GM12878 (cell line): ENCODE measurements at regions not wholly inside any gene's neighbourhood (a gene's known extent, or its start where the extent isn't known, plus 50 kb on each side); places are given as distances from the start of the nearest gene placed in this dataset.

Source experiments
- ATAC-seq: fragments of 200-7000 bp; cut with Tn5 transposase; 3 replicates; pipeline ENCODE4 v1.9.1; 2020; ENCODE audit warnings: mild to moderate bottlenecking, moderate library complexity
- BruUV-seq: library from RNA; stranded (reverse); fragments of 400-500 nt; replicated peaks from 2 replicates; lab custom pipeline; 2021; lab: Mats Ljungman, UMichigan
- CTCF ChIA-PET: fragments of 300-600 bp; sonication (Branson Sonifier 250); formaldehyde crosslinking; extraction: SDS; loops from one replicate; lab custom pipeline; 2021; ENCODE audit warnings: inconsistent platforms; lab: Yijun Ruan, JAX
- POLR2A ChIA-PET: fragments of 350-600 bp; formaldehyde crosslinking; extraction: SDS; loops from one replicate; lab custom pipeline; 2021; ENCODE audit warnings: inconsistent platforms; lab: Charles Lee
- RAD21 ChIA-PET: fragments of 300-600 bp; sonication (Branson Sonifier 250); formaldehyde crosslinking; loops from one replicate; lab custom pipeline; 2023; ENCODE audit warnings: antibody characterized with exemption; ENCODE audit not compliant: unreplicated experiment; lab: Charles Lee
- SMC1A ChIA-PET: fragments of 300-600 bp; sonication (Branson Sonifier 250); formaldehyde crosslinking; loops from one replicate; lab custom pipeline; 2023; ENCODE audit not compliant: unreplicated experiment, uncharacterized antibody; lab: Charles Lee
- DNase-seq: peaks from one replicate; pipeline ENCODE4 v3.0.0-alpha.2; 2011; ENCODE audit warnings: low read depth, low spot score
- FAIRE-seq: peaks from 3 replicates; lab custom pipeline; 2011; peaks lifted over from hg19 to GRCh38; lab: Jason Lieb, UNC
- H2AFZ ChIP-seq: 2 replicates; pipeline ENCODE4 v1.6.0; 2011; ENCODE audit warnings: low read depth, low read length, control low read depth; ENCODE audit not compliant: control insufficient read depth
- H3K27ac ChIP-seq: 2 replicates; pipeline ENCODE4 v1.5.1; 2011; ENCODE audit warnings: control low read depth; ENCODE audit not compliant: control insufficient read depth, insufficient read depth
- H3K27me3 ChIP-seq, 2 experiments: replicated peaks in 1 of 2; 2 replicates each; pipeline versions ENCODE4 v1.6.0 to v1.6.1; 2011; ENCODE audit warnings: low read length in 1 of 2; ENCODE audit not compliant: control insufficient read depth in 2 of 2, insufficient read depth in 2 of 2
- H3K36me3 ChIP-seq, 2 experiments: 2 replicates each; pipeline ENCODE4 v1.5.1; 2011; ENCODE audit warnings: low read length in 1 of 2; ENCODE audit not compliant: control insufficient read depth in 2 of 2, insufficient read depth in 2 of 2
- H3K4me1 ChIP-seq: 2 replicates; pipeline ENCODE4 v1.6.1; 2011; ENCODE audit warnings: mild to moderate bottlenecking, low read length, moderate library complexity, mixed read lengths; ENCODE audit not compliant: control insufficient read depth, insufficient read depth
- H3K4me2 ChIP-seq: 2 replicates; pipeline ENCODE4 v1.6.0; 2011; ENCODE audit warnings: control low read depth; ENCODE audit not compliant: control insufficient read depth, insufficient read depth
- H3K4me3 ChIP-seq: fragments of 200-600 bp; sonication (generic); 2 replicates; pipeline ENCODE4 v1.5.1; 2016
- H3K79me2 ChIP-seq: 2 replicates; pipeline ENCODE4 v1.6.0; 2011; ENCODE audit warnings: low read length; ENCODE audit not compliant: control insufficient read depth, insufficient read depth
- H3K9ac ChIP-seq: 2 replicates; pipeline ENCODE4 v1.8.0; 2011; ENCODE audit warnings: low read length, control low read depth, mixed read lengths; ENCODE audit not compliant: control insufficient read depth, insufficient read depth
- H3K9me3 ChIP-seq: replicated peaks from 3 replicates; pipeline ENCODE4 v1.5.1; 2011; ENCODE audit warnings: mild to moderate bottlenecking, low read length; ENCODE audit not compliant: control insufficient read depth, insufficient read depth
- H4K20me1 ChIP-seq: 2 replicates; pipeline ENCODE4 v1.6.0; 2011; ENCODE audit not compliant: control insufficient read depth, insufficient read depth
- CBX5 ChIP-seq: sonication (generic); IDR thresholded peaks from 2 replicates; pipeline ENCODE4 v1.6.1; 2016; ENCODE audit warnings: low read depth, moderate library complexity, mild to moderate bottlenecking, inconsistent platforms
- HDGF ChIP-seq: fragments of 450-650 bp; IDR thresholded peaks from 2 replicates; pipeline ENCODE4 v1.6.1; 2016; ENCODE audit warnings: antibody characterized with exemption
- NR2C1 ChIP-seq: fragments of 450-650 bp; IDR thresholded peaks from 2 replicates; pipeline ENCODE4 v1.6.1; 2017; ENCODE audit warnings: antibody characterized with exemption, mild to moderate bottlenecking, moderate library complexity
- PBX3 ChIP-seq: IDR thresholded peaks from 2 replicates; pipeline ENCODE4 v1.6.1; 2011; ENCODE audit warnings: mild to moderate bottlenecking, low read depth, low read length, moderate library complexity; ENCODE audit not compliant: insufficient replicate concordance
- TCF3 ChIP-seq: IDR thresholded peaks from 2 replicates; pipeline ENCODE4 v1.6.1; 2012; ENCODE audit warnings: low read depth, mild to moderate bottlenecking, low read length, borderline replicate concordance; ENCODE audit not compliant: insufficient read depth
- ZNF24 ChIP-seq: fragments of 450-650 bp; IDR thresholded peaks from 2 replicates; pipeline ENCODE4 v1.6.1; 2017; ENCODE audit warnings: antibody characterized with exemption, mild to moderate bottlenecking
- WGBS: methylation state at CpG from one replicate; pipeline ENCODE4 v1.1.6; 2016; ENCODE audit warnings: low lambda C conversion rate; ENCODE audit not compliant: insufficient replicate concordance, insufficient coverage; ENCODE audit errors: missing lambda C conversion rate; 5-methylcytosine and 5-hydroxymethylcytosine counted together
- in situ Hi-C: fragments of 300-500 bp; cut with MboI; formaldehyde crosslinking; loops from 9 replicates; pipeline ENCODE4 v1.14.3; 2018; ENCODE audit warnings: mixed read lengths
- intact Hi-C: fragments of 100-400 bp; cut with micrococcal nuclease; formaldehyde crosslinking; loops from one replicate; pipeline ENCODE4 v1.14.2; 2022; ENCODE audit not compliant: unreplicated experiment
- TF ChIP-seq, protein P1 (sequence below): fragments of 450-650 bp; formaldehyde crosslinking; IDR thresholded peaks from 2 replicates; pipeline ENCODE4 v1.4.0; 2022; ENCODE audit warnings: mild to moderate bottlenecking, moderate library complexity

GRCh38 chr17:71464241-71464640 lies 656.6 kb upstream of the SOX9 start:
- no peak overlapping the region for H2AFZ ChIP-seq
- 16% methylated on average over 4 of the region's 4 CpGs for WGBS
- BruUV-seq: no TSS peak
- no peaks in the 10 kb centered on the region for H3K79me2 ChIP-seq
- intact Hi-C loops: loop anchor here (5.0 kb wide), 2 partner anchors 377 to 827 kb away; no protein-coding TSS in a partner anchor
- H3K4me1 ChIP-seq: no peaks in the 10 kb centered on the region
- TF ChIP-seq ZNF24 (no peak), TCF3 (no peak), PBX3 (no peak), NR2C1 (no peak), HDGF (no peak), CBX5 (no peak)
- TF ChIP-seq, protein P1, sequence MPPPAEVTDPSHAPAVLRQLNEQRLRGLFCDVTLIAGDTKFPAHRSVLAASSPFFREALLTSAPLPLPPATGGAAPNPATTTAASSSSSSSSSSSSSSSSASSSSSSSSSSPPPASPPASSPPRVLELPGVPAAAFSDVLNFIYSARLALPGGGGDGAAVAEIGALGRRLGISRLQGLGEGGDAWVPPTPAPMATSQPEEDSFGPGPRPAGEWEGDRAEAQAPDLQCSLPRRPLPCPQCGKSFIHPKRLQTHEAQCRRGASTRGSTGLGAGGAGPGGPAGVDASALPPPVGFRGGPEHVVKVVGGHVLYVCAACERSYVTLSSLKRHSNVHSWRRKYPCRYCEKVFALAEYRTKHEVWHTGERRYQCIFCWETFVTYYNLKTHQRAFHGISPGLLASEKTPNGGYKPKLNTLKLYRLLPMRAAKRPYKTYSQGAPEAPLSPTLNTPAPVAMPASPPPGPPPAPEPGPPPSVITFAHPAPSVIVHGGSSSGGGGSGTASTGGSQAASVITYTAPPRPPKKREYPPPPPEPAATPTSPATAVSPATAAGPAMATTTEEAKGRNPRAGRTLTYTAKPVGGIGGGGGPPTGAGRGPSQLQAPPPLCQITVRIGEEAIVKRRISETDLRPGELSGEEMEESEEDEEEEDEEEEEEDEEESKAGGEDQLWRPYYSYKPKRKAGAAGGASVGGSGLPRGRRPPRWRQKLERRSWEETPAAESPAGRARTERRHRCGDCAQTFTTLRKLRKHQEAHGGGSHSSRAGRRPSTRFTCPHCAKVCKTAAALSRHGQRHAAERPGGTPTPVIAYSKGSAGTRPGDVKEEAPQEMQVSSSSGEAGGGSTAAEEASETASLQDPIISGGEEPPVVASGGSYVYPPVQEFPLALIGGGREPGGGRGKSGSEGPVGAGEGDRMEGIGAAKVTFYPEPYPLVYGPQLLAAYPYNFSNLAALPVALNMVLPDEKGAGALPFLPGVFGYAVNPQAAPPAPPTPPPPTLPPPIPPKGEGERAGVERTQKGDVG: no peak
- TF ChIP-seq, all 136 proteins: peak for 0
- Histone ChIP-seq H3K9me3 (no peaks in the 10 kb centered on the region), H3K4me2 (no peak overlapping the region), H3K9ac (no peak overlapping the region), H4K20me1 (no peaks in the 10 kb centered on the region), H3K27me3 (no peaks in the 10 kb centered on the region), H3K36me3 (no peaks in the 10 kb centered on the region), H3K27ac (no peak overlapping the region), H3K4me3 (no peak overlapping the region)
- RAD21 ChIA-PET: interaction anchor here (0.6 kb wide), 1 partner anchor 697 kb away, joined by 3 read pairs; no protein-coding TSS in a partner anchor
- POLR2A ChIA-PET: no interaction called here
- in situ Hi-C loops: loop anchor here (10.0 kb wide), 1 partner anchor 651 kb away; no protein-coding TSS in a partner anchor
- SMC1A ChIA-PET: no interaction called here
- DNase-seq (no peak), FAIRE-seq (no peak), ATAC-seq (no peak)
- CTCF ChIA-PET: interaction anchor here (1.4 kb wide), 1 partner anchor 9 kb away, joined by 7 read pairs; no protein-coding TSS in a partner anchor
